Mesenchymal stem cell (in vitro differentiated cells and primary cell): ENCODE measurements at regions not wholly inside any gene's neighbourhood (a gene's known extent, or its start where the extent isn't known, plus 50 kb on each side); places are given as distances from the start of the nearest gene placed in this dataset.

Source experiments
- DNase-seq: peaks from one replicate; pipeline ENCODE4 v3.0.0-alpha.2; 2013
- H2AFZ ChIP-seq: one replicate; pipeline ENCODE4 v1.6.1; 2013; ENCODE audit warnings: low read depth, mild to moderate bottlenecking, control low read depth, inconsistent platforms, low read length, moderate library complexity
- H2AK5ac ChIP-seq: 2 replicates; pipeline ENCODE4 v1.6.1; 2013; ENCODE audit warnings: low read length, moderate library complexity, mild to moderate bottlenecking, inconsistent platforms; ENCODE audit not compliant: severe bottlenecking
- H2BK120ac ChIP-seq: one replicate; pipeline ENCODE4 v1.6.1; 2013; ENCODE audit warnings: low read depth, mild to moderate bottlenecking, inconsistent platforms, low read length, moderate library complexity
- H2BK12ac ChIP-seq, 2 experiments: one replicate each; pipeline ENCODE4 v1.6.1; 2013; ENCODE audit warnings: inconsistent platforms in 2 of 2, low read length in 2 of 2, mild to moderate bottlenecking in 2 of 2, moderate library complexity in 2 of 2, control low read depth in 1 of 2
- H2BK15ac ChIP-seq: one replicate; pipeline ENCODE4 v1.6.1; 2013; ENCODE audit warnings: mild to moderate bottlenecking, low read depth, inconsistent platforms; ENCODE audit not compliant: poor library complexity, severe bottlenecking
- H2BK5ac ChIP-seq: 2 replicates; pipeline ENCODE4 v1.6.1; 2013; ENCODE audit warnings: low read depth, mild to moderate bottlenecking, low read length, control low read depth, inconsistent platforms; ENCODE audit not compliant: poor library complexity, severe bottlenecking
- H3K14ac ChIP-seq, 2 experiments: one replicate each; pipeline ENCODE4 v1.6.1; 2013; ENCODE audit warnings: inconsistent platforms in 2 of 2, low read length in 2 of 2, control low read depth in 1 of 2, mild to moderate bottlenecking in 1 of 2, moderate library complexity in 1 of 2
- H3K18ac ChIP-seq, 2 experiments: one replicate each; pipeline ENCODE4 v1.6.1; 2013; ENCODE audit warnings: inconsistent platforms in 2 of 2, low read length in 2 of 2, control low read depth in 1 of 2, low read depth in 1 of 2, mild to moderate bottlenecking in 1 of 2
- H3K23ac ChIP-seq, 2 experiments: one replicate each; pipeline ENCODE4 v1.6.1; 2013; ENCODE audit warnings: inconsistent platforms in 2 of 2, low read length in 2 of 2, mild to moderate bottlenecking in 2 of 2, moderate library complexity in 2 of 2, control low read depth in 1 of 2
- H3K27ac ChIP-seq: 2 replicates; pipeline ENCODE4 v1.5.1; 2013; ENCODE audit warnings: mild to moderate bottlenecking, moderate library complexity, low read length, control low read depth, inconsistent platforms; ENCODE audit not compliant: poor library complexity, severe bottlenecking
- H3K27me3 ChIP-seq, 2 experiments: 2 replicates each; pipeline versions ENCODE4 v1.6.1 to v1.7.0; 2013; ENCODE audit warnings: low read length in 2 of 2, mild to moderate bottlenecking in 2 of 2, moderate library complexity in 2 of 2, control low read depth in 1 of 2, inconsistent platforms in 1 of 2; ENCODE audit not compliant: control insufficient read depth in 1 of 2, insufficient read depth in 1 of 2
- H3K36me3 ChIP-seq, 2 experiments: 2 replicates each; pipeline versions ENCODE4 v1.6.1 to v1.7.0; 2013; ENCODE audit warnings: low read length in 2 of 2, control low read depth in 1 of 2, inconsistent platforms in 1 of 2, low read depth in 1 of 2, mild to moderate bottlenecking in 1 of 2; ENCODE audit not compliant: insufficient read depth in 2 of 2, control insufficient read depth in 1 of 2
- H3K4ac ChIP-seq, 2 experiments: one replicate each; pipeline ENCODE4 v1.6.1; 2013; ENCODE audit warnings: inconsistent platforms in 2 of 2, low read length in 2 of 2, mild to moderate bottlenecking in 2 of 2, moderate library complexity in 2 of 2, control low read depth in 1 of 2, low read depth in 1 of 2
- H3K4me1 ChIP-seq: 2 replicates; pipeline ENCODE4 v1.6.1; 2013; ENCODE audit warnings: low read depth, low read length, control low read depth; ENCODE audit not compliant: control insufficient read depth, insufficient read depth
- H3K4me2 ChIP-seq: 2 replicates; pipeline ENCODE4 v1.6.1; 2013; ENCODE audit warnings: low read length, mild to moderate bottlenecking, inconsistent platforms; ENCODE audit not compliant: poor library complexity, severe bottlenecking
- H3K4me3 ChIP-seq, 2 experiments: 2 replicates each; pipeline versions ENCODE4 v1.5.1 to v1.7.0; 2013; ENCODE audit warnings: low read length in 2 of 2, mild to moderate bottlenecking in 2 of 2, control low read depth in 1 of 2, low read depth in 1 of 2; ENCODE audit not compliant: insufficient read depth in 1 of 2
- H3K79me1 ChIP-seq: replicated peaks from 2 replicates; pipeline ENCODE4 v1.6.1; 2013; ENCODE audit warnings: mild to moderate bottlenecking, control low read depth, low read length, inconsistent platforms; ENCODE audit not compliant: poor library complexity, severe bottlenecking
- H3K9ac ChIP-seq: 2 replicates; pipeline ENCODE4 v1.7.0; 2013; ENCODE audit warnings: mild to moderate bottlenecking, low read length, moderate library complexity
- H3K9me3 ChIP-seq: 2 replicates; pipeline ENCODE4 v1.7.0; 2013; ENCODE audit warnings: mild to moderate bottlenecking, low read length; ENCODE audit not compliant: control insufficient read depth
- H4K8ac ChIP-seq: one replicate; pipeline ENCODE4 v1.6.1; 2013; ENCODE audit warnings: inconsistent platforms, mild to moderate bottlenecking, low read length, moderate library complexity
- H4K91ac ChIP-seq: one replicate; pipeline ENCODE4 v1.6.1; 2013; ENCODE audit warnings: mild to moderate bottlenecking, low read length, inconsistent platforms
- WGBS: methylation state at CpG from one replicate; pipeline ENCODE4 v1.1.7; 2013; ENCODE audit warnings: mixed read lengths; 5-methylcytosine and 5-hydroxymethylcytosine counted together

DNA sequence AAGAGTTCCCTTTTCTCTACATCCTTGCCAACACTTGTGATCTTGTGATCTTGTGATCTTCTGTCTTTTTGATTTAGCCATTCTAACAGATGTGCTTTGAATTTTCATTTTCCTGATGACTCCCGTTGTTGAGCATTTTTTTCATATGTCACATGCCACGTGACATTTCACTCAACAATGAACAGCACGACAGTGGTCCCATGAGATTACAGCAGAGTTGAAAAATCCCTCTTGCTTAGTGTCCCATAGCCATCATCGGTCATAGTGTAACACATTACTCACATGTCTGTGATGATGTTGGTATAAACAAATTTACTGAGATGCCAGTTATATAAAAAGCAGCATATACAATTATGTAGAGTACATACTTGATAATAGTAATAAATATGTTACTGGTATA lies 256.1 kb upstream of the OBI1 start:
- H3K27me3 ChIP-seq = no peaks in the 10 kb centered on the region
- no peaks in the 10 kb centered on the region for H3K4me1 ChIP-seq

GRCh38 chr13:78913656-78914055 lies 254.7 kb upstream of the OBI1 start:
- no peak for DNase-seq
- Histone ChIP-seq H3K23ac (no peak overlapping the region), H3K14ac (no peak overlapping the region), H3K4me2 (no peak overlapping the region), H2BK15ac (no peak overlapping the region), H3K18ac (no peak overlapping the region), H3K27me3 (no peaks in the 10 kb centered on the region), H2AK5ac (no peak overlapping the region), H2BK12ac (no peak overlapping the region), H3K4ac (no peak overlapping the region), H4K8ac (no peak overlapping the region), H3K79me1 (no peaks in the 10 kb centered on the region), H3K4me1 (no peaks in the 10 kb centered on the region), H3K36me3 (no peaks in the 10 kb centered on the region), H2BK5ac (no peak overlapping the region), H2AFZ (no peak overlapping the region), H3K9me3 (peaks cover 2% of the 10 kb centered on the region), H3K27ac (no peak overlapping the region), H3K9ac (no peak overlapping the region), H2BK120ac (no peak overlapping the region), H3K4me3 (no peak overlapping the region), H4K91ac (no peak overlapping the region)
- WGBS = 62% methylated on average over 2 of the region's 3 CpGs

More for the DNA sequence above, 256.1 kb upstream of the OBI1 start:
- Histone ChIP-seq H2BK15ac (no peak overlapping the region), H3K23ac (no peak overlapping the region), H4K91ac (no peak overlapping the region), H3K4ac (no peak overlapping the region), H3K4me3 (no peak overlapping the region), H3K4me2 (no peak overlapping the region), H3K36me3 (no peaks in the 10 kb centered on the region), H3K14ac (no peak overlapping the region), H2BK12ac (no peak overlapping the region), H2AK5ac (no peak overlapping the region), H4K8ac (no peak overlapping the region), H3K27ac (no peak overlapping the region), H2BK120ac (no peak overlapping the region), H3K9ac (no peak overlapping the region), H3K79me1 (no peaks in the 10 kb centered on the region), H2AFZ (no peak overlapping the region), H3K9me3 (peaks cover 2% of the 10 kb centered on the region), H2BK5ac (no peak overlapping the region), H3K18ac (no peak overlapping the region)
- DNase-seq = no peak
- 82% methylated on average over 3 of the region's 4 CpGs for WGBS

- no peak overlapping the region for H2AFZ ChIP-seq
- H3K9me3 ChIP-seq = peaks cover 2% of the 10 kb centered on the region
- H3K27me3 ChIP-seq = no peaks in the 10 kb centered on the region
- H3K4me1 ChIP-seq = no peaks in the 10 kb centered on the region
- H2BK15ac ChIP-seq = no peak overlapping the region
- no peak overlapping the region for H2AK5ac ChIP-seq
- no peak overlapping the region for H3K4me3 ChIP-seq
- no peak overlapping the region for H3K4ac ChIP-seq
- no peak overlapping the region for H2BK5ac ChIP-seq
- no peak overlapping the region for H2BK120ac ChIP-seq
- DNase-seq = no peak
- no peak overlapping the region for H3K27ac ChIP-seq
- no peak overlapping the region for H3K23ac ChIP-seq
- no peak overlapping the region for H2BK12ac ChIP-seq
- H4K91ac ChIP-seq = no peak overlapping the region
- H3K4me2 ChIP-seq = no peak overlapping the region
- H3K14ac ChIP-seq = no peak overlapping the region
- WGBS = 66% methylated on average over 5 of the region's 7 CpGs
- H3K18ac ChIP-seq = no peak overlapping the region
- H3K36me3 ChIP-seq = no peaks in the 10 kb centered on the region
- H4K8ac ChIP-seq = no peak overlapping the region
- no peak overlapping the region for H3K9ac ChIP-seq
- no peaks in the 10 kb centered on the region for H3K79me1 ChIP-seq
Observed at GRCh38 chr13:78910147-78910546, 251.2 kb upstream of the OBI1 start.

- Histone ChIP-seq H3K36me3 (no peaks in the 10 kb centered on the region), H4K91ac (no peak overlapping the region), H2BK15ac (no peak overlapping the region), H3K14ac (no peak overlapping the region), H3K79me1 (no peaks in the 10 kb centered on the region), H3K4me3 (no peak overlapping the region), H3K23ac (no peak overlapping the region), H2BK12ac (no peak overlapping the region), H3K27me3 (no peaks in the 10 kb centered on the region), H3K4me1 (no peaks in the 10 kb centered on the region), H2AFZ (no peak overlapping the region), H3K27ac (no peak overlapping the region), H2AK5ac (no peak overlapping the region), H2BK5ac (no peak overlapping the region), H3K9me3 (peaks cover 2% of the 10 kb centered on the region), H2BK120ac (no peak overlapping the region), H3K18ac (no peak overlapping the region), H3K4ac (no peak overlapping the region), H3K9ac (no peak overlapping the region), H3K4me2 (no peak overlapping the region), H4K8ac (no peak overlapping the region)
- 19% methylated on average over 3 of the region's 4 CpGs for WGBS
- DNase-seq = no peak
Observed at GRCh38 chr13:78909276-78909675, 250.3 kb upstream of the OBI1 start.
